ENCODE measurements at regions not wholly inside any gene's neighbourhood (a gene's known extent, or its start where the extent isn't known, plus 50 kb on each side); places are given as distances from the start of the nearest gene placed in this dataset.

DNA sequence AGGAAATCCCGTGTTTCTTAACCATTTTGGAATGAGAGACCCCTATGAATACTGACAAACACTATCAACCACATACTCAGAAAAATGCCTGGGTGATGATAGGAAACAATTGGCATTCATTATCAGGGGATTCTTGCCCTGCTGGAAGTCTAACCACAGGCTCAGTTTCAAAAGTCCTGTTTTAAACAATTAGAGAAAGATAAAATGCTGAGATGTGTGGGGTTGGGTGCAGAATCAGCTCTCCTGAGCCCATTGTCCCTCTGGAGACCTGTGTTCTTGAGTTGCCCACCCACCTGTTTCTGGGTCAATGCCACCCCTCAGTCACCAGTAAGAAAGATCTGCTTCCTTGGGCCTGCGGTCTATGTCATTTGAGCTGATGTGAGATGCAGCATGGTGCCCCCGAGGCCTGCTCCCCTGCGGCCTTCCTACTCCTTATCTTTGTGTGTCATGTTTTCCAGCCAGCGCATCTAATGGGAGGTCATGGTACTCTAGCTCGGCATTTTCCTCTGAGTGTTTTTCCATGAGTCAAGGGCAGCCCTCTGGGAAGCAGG lies 130.3 kb upstream of the PLXNA2 start:
- no peak for TF ChIP-seq EP300 (IDR thresholded peaks at IDR 0.05; ENCODE audit: borderline replicate concordance)
- TF ChIP-seq, protein P1, sequence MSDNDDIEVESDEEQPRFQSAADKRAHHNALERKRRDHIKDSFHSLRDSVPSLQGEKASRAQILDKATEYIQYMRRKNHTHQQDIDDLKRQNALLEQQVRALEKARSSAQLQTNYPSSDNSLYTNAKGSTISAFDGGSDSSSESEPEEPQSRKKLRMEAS (IDR thresholded peaks at IDR 0.05): no peak

Data from Ishikawa (cell line).